Suprapubic skin (tissue), 3 donors: ENCODE measurements at regions not wholly inside any gene's neighbourhood (a gene's known extent, or its start where the extent isn't known, plus 50 kb on each side); places are given as distances from the start of the nearest gene placed in this dataset.

Source experiments
- EP300 ChIP-seq: sonication (generic); formaldehyde crosslinking; IDR thresholded peaks from one replicate; pipeline ENCODE4 v1.6.1; 2017; ENCODE audit warnings: antibody characterized with exemption
- POLR2A ChIP-seq, 2 donors: fragments of 450-650 bp; IDR thresholded peaks; one replicate each; pipeline ENCODE4 v1.6.1; 2017; ENCODE audit warnings: antibody characterized with exemption in 2 of 2, mild to moderate bottlenecking in 2 of 2, moderate library complexity in 2 of 2
- TF ChIP-seq, protein P1 (sequence below), 2 donors: fragments of 200-600 bp in 1 of 2; fragments of 450-650 bp in 1 of 2; sonication (generic) in 1 of 2; IDR thresholded peaks; one replicate each; pipeline ENCODE4 v1.5.1; 2016 to 2019; ENCODE audit warnings: antibody characterized with exemption in 2 of 2, mild to moderate bottlenecking in 1 of 2, moderate library complexity in 1 of 2

DNA sequence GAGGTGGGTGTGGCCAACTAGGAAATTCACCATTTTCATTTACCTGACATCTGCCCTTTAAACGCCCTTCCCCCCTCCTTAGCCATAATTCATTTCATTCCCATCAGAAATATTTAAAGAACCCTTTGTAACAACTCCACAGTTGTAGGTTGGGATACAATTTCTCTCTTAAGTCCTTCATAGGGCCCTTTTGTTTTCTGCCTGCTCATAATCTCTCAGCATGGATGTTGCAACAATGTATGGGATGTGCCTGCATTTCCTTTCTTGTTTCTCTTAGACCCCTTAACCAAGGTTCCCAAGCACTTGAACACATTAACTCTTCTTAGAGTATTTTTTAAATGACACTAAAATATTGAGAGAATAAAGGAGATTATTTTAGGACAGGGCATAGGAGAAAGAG, 51.7 kb upstream of the MYO10 start:
- TF ChIP-seq, protein P1, sequence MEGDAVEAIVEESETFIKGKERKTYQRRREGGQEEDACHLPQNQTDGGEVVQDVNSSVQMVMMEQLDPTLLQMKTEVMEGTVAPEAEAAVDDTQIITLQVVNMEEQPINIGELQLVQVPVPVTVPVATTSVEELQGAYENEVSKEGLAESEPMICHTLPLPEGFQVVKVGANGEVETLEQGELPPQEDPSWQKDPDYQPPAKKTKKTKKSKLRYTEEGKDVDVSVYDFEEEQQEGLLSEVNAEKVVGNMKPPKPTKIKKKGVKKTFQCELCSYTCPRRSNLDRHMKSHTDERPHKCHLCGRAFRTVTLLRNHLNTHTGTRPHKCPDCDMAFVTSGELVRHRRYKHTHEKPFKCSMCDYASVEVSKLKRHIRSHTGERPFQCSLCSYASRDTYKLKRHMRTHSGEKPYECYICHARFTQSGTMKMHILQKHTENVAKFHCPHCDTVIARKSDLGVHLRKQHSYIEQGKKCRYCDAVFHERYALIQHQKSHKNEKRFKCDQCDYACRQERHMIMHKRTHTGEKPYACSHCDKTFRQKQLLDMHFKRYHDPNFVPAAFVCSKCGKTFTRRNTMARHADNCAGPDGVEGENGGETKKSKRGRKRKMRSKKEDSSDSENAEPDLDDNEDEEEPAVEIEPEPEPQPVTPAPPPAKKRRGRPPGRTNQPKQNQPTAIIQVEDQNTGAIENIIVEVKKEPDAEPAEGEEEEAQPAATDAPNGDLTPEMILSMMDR (IDR thresholded peaks at IDR 0.05), result no peak
- TF ChIP-seq POLR2A (IDR thresholded peaks at IDR 0.05), result no peak
- no peak for TF ChIP-seq EP300
